Smooth muscle cell of the brain vasculature (primary cell): ENCODE measurements at regions not wholly inside any gene's neighbourhood (a gene's known extent, or its start where the extent isn't known, plus 50 kb on each side); places are given as distances from the start of the nearest gene placed in this dataset.
"Not testable (repeated sequence)": the region's sequence is repeated elsewhere in the genome, so short reads cannot be mapped to it uniquely, and the experiment has no call there.

ENCODE experiments used
- DNase-seq: peaks from one replicate; pipeline ENCODE4 v3.0.0-alpha.2; 2012; ENCODE audit warnings: low read depth, low spot score

DNA sequence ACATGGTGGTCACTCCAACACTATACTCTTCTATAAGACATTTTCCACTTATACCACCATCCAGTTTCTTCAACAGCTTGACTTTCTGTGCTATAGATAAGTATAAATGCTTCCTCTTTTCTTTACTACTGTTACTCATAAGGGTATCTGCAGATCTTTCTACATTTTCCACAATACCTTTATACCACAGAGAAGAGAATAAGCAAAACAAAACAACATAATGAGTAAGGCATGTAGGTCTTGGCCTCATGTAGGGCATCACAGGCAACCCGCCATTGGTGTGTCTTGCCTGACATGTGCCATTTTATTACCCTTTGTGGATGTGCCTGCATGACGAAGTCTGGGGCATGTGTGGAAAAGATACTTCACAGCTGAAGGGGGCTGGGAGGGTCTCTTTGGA, 265.3 kb upstream of the STARD13 start:
- DNase-seq = no peak

DNA sequence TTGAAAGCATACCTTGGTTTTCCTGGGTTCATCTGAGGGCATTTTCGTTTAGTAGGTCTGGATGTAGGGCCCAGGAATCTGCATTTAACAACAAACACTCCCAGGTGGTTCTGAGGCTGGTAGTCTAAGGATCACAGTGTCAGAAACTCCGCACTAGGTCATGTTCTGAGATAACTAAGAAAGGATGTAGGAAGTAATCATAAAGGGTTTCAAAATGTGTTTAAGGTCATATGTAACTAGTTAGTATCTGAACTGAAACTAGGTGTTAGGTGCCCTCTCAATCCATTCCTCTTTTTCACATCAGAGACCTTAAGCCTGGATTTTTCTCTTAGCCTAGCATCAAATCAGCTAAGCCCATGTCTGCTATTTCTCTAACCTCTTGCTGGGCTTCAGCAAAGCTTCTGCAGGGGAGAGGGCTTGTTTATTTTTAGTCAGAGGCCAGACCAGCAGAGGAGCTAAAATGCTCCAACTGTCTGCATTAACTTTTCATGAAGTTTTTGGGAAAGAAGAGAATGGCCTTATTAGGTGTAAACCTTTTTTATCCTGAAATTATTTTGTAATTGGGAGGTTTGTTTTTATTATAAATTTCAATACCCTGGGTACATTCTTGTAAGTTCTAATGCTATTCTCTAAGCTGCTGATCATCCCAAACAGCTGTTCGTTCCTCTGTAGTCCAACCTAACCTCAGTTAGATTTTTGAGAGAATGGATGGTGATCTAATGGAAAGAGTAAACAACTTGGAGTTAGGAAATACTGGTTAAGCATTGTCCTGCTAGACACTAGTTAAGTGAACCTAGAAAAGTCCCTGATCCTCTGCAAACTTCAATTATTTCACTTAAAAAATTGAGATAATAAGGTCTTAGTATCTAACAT, 262.8 kb upstream of the RFC3 start:
- peak; percentile 26 for DNase-seq

DNA sequence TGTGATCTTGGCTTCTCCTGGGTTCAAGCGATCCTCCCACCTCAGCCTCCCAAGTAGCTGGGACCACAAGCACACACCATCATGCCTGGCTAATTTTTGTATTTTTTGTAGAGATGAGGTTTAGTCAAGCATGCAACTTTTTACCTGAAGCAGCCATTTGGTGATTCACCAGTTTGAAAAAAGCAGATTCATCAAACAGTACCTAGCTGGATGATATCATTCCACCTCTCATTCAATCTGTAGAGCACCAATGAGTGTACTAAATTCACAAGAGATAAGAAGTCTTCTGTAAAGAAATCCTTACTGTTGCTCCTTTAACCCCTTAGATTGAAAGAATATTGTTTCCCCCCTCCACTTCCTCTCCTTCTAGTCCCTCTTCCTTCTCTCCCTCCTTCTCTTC, 261.1 kb upstream of the RFC3 start:
- no peak for DNase-seq

DNA sequence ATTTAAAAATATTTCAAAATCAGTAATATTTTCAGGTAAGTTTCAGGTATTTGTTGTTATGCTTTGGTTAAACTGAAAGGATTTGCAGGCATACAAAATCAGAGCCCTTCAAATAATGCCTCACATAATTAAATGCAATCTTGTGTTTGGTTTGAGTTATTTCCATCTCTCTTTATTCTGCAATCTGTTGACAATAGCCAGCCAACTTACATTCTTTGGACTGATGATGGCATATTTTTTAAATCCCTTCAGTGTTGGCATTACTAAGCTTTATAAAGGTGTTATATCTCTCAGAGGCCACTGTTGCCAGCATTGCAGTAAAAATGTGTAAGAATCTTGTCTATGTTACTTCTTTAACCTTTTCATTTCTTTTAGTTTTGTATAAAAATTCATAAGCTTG, 257.2 kb upstream of the RFC3 start:
- no peak for DNase-seq

DNA sequence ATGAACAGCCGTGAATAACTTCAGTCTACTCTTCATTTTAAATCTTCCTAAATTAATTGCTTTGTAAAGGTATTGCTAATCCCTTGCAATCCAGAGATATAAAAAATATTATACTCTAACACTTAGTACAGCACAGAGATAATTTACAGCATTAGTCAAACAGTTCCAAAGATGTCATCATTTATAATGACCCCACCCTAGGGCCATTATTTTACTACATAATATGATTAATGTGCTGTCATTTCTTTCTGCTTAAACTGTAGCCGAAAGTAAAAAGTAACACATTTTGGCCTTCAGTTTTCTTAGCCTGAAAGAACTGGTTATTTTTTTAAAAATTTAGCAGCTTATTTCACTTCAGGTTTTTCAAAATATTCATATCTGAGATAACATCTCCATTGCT, 256.3 kb upstream of the RFC3 start:
- no peak for DNase-seq

DNA sequence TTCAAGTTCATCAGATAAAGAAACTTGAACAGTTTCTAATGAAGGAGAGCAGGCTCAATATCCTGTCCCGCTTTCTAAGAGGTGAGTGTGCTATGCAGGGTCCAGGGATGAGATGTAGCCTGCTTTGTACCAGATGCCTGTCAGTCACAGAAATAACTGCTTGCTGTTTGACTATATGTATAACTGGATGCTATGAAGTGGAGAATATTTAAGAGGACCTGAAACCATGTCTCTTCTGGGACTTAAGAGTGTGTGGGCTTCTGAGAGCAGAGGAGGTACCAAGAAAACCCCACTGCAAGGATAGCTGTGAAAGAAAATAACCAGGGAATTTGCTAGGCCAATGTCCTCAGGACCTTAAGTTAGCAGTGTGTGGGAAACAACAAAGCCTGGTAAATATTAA, 246.3 kb upstream of the RFC3 start:
- DNase-seq = no peak

GRCh38 chr13:33572322-33572721, 245.6 kb upstream of the RFC3 start:
- DNase-seq = not testable (repeated sequence)

DNA sequence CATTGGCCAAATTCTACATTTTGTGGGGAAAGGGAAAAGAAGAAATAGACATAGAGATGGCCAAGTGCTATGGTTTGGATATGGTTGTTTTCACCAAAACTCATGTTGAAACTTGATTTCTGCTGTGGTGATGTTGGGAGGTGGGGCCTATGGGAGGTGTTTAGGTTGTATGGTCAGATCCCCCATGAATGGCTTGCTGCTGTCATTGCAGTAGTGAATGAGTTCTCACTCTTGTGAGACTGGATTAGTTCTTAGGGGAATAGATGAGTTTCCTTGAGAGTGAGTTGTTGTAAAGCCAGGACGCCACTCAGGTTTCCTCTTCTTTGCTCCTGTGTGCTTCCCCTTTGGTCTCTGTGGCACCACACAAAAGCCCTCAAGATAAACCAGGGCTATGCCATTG, 242.6 kb upstream of the RFC3 start:
- DNase-seq = no peak

DNA sequence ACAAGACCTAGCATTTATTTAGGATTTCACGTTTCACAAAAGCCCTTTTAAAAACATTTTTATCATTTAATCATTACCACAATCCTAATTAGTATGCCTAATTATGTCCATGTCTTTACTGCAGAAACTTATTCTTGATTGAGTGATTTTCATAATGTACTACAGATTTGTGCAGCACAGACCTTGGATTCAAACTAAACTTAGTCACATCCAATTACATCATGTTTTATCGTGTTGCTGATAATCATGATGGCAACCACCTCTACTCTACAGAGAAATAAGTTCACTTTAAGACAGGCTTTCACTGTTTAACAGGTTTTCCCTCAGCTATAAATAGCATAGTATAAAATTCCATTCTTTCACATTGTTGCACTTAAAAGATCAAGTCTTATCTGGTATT, 240.9 kb upstream of the RFC3 start:
- DNase-seq = no peak

- no peak for DNase-seq
Measured at GRCh38 chr13:33578786-33579185, 239.2 kb upstream of the RFC3 start.

GRCh38 chr13:33582121-33582520, 235.8 kb upstream of the RFC3 start:
- no peak for DNase-seq

DNA sequence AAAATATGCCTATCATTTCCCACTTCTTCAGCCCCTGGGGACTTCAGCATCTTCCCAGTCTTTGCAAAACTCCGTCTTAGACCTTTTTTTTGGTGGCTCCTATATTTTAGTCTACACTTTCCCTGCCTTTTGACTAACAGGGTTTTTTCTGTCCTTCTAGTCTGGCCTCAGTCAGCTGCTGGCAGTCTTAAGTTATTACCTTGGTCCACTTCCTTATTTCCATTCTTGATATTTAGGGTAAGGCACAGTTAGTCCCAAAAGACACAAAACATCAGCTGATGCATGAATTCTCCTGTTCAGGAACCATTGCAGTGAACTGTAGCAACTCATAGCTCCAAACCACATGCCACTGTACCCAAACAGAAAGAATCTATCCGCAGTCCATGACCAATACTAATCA, 234.6 kb upstream of the RFC3 start:
- no peak for DNase-seq

GRCh38 chr13:33590936-33591335, 227.0 kb upstream of the RFC3 start:
- no peak for DNase-seq

- DNase-seq = no peak
Measured at GRCh38 chr13:33606692-33607091, 211.3 kb upstream of the RFC3 start.

GRCh38 chr13:33610438-33611120, 207.4 kb upstream of the RFC3 start:
- DNase-seq = no peak

GRCh38 chr13:33611121-33611805, 206.7 kb upstream of the RFC3 start:
- DNase-seq = peak; percentile 32

DNA sequence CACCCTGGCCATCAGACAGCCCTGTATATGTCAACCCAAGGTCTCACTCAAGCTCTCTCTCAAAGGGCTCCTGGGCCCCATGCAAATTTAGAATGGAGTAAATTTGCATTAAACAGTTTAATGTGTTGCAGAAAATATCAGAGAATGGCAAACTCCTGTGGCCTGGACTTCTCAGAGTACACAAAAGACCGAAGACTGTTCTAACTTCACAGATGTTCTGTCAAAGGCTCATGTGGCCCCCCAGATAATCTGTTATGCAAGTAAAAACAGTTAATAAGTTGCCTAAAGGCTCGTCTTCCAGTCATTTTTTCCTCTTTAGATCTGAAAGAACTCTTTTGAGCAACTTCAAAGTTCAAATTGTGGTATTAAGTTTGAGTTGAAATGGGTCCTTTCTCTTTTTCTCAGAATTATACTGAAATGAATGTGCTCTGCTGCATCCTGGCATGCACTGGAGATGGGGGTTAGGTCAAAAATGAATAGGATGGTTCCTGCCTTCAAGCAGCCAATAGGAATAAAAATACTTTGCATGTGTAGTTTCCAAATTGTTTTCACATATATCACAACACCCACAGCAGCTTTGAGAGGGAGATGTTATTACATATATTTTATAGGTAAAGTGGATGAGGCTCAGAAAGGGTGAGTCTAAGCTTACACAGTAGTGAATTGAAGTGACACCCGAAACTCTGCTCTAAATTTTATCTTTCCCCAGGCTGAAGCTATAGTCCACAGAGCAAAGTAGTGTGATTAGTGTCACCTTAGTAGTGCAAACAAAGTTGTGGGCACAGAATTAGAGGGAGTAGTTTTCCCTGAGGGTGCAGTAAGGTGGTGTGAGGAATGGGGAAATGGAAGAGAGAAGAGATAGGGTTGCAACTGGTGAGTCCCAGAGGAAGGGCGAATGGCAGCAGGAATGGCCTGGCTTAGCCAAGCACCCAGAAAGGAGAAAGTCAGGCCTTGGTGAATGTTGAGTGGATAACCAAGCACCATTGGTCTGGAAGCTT, 205.0 kb upstream of the RFC3 start:
- DNase-seq = no peak

- DNase-seq = no peak
Measured at GRCh38 chr13:33615436-33615835, 202.5 kb upstream of the RFC3 start.

- DNase-seq = no peak
Measured at GRCh38 chr13:33616130-33616529, 201.8 kb upstream of the RFC3 start.

DNA sequence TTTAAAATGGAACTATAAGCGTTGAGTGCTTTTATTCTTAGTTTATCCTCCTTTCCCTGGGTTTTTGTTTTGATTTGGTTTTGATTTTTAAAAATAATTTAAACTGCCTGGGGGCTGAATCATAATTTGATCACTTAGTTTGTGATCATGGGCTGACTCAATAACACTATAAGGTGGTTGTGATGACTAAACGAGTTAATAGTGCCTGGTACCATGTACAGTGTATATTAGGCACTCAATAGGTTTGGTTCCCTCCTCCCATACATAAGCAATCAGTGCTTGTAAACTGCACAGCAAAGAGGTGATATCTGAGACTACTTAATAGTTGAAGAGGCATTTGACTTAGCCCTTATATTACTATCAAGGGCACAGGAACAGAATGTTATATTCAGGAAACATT, 200.9 kb upstream of the RFC3 start:
- no peak for DNase-seq

DNA sequence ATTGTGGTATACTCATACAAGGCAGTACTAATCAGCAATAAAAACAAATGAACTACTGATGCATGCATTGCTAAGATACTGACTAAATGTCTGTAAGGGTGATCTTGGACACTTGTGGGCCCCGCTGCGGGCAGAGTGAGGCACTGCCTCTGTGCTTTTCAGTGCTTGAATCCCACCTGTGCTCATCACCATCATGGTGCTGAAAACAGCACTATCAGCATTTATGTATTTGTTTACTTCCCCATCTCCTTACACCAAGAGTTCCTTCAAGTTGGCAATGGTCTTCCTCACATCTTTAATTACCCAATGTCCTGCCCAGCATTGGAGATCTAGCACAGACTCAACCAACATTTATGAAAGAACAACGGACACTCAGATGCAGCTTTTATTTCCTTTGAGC, 193.7 kb upstream of the RFC3 start:
- DNase-seq = no peak
